IMR-90 (cell line): ENCODE measurements at regions not wholly inside any gene's neighbourhood (a gene's known extent, or its start where the extent isn't known, plus 50 kb on each side); places are given as distances from the start of the nearest gene placed in this dataset.

ENCODE experiments used
- ATAC-seq: fragments of 200-7000 bp; cut with Tn5 transposase; 2 replicates; pipeline ENCODE4 v1.9.1; 2020; ENCODE audit warnings: low read depth, mild to moderate bottlenecking, moderate library complexity
- BruUV-seq: library from RNA; stranded (reverse); fragments of 400-500 nt; replicated peaks from 2 replicates; lab custom pipeline; 2021; lab: Mats Ljungman, UMichigan
- CTCF ChIA-PET: fragments of 300-600 bp; formaldehyde crosslinking; extraction: SDS; loops from one replicate; lab custom pipeline; 2021; ENCODE audit warnings: antibody characterized with exemption; lab: Yijun Ruan, JAX
- POLR2A ChIA-PET: fragments of 300-600 bp; sonication (Branson Sonifier 250); formaldehyde crosslinking; loops from one replicate; lab custom pipeline; 2022; ENCODE audit warnings: antibody characterized with exemption; ENCODE audit not compliant: unreplicated experiment; lab: Charles Lee
- DNase-seq: peaks from one replicate; pipeline ENCODE4 v3.0.0; 2013
- H2AFZ ChIP-seq: replicated peaks from 2 replicates; pipeline ENCODE3; 2013; ENCODE audit warnings: low read length, mild to moderate bottlenecking; ENCODE audit not compliant: poor library complexity
- H2AK5ac ChIP-seq: 2 replicates; pipeline ENCODE4 v1.6.1; 2013; ENCODE audit warnings: low read depth, low read length, inconsistent platforms
- H2AK9ac ChIP-seq: replicated peaks from 2 replicates; pipeline ENCODE3; 2013; ENCODE audit warnings: mild to moderate bottlenecking, low read depth, low read length, moderate library complexity; ENCODE audit not compliant: poor library complexity
- H2BK120ac ChIP-seq: 2 replicates; pipeline ENCODE4 v1.6.1; 2013; ENCODE audit warnings: low read depth, low read length, inconsistent platforms
- H2BK15ac ChIP-seq: 3 replicates; pipeline ENCODE4 v1.6.1; 2013; ENCODE audit warnings: low read depth, low read length, inconsistent platforms
- H2BK20ac ChIP-seq: 2 replicates; pipeline ENCODE4 v1.6.1; 2013; ENCODE audit warnings: low read depth, mild to moderate bottlenecking, inconsistent platforms, low read length, moderate library complexity
- H2BK5ac ChIP-seq: 2 replicates; pipeline ENCODE4 v1.6.1; 2013; ENCODE audit warnings: mild to moderate bottlenecking, low read depth, low read length, inconsistent platforms; ENCODE audit not compliant: poor library complexity, severe bottlenecking
- H3K14ac ChIP-seq: replicated peaks from 2 replicates; pipeline ENCODE4 v1.6.1; 2013; ENCODE audit warnings: low read depth, low read length, inconsistent platforms
- H3K18ac ChIP-seq: 2 replicates; pipeline ENCODE4 v1.6.1; 2013; ENCODE audit warnings: low read depth, low read length, control low read depth
- H3K23ac ChIP-seq: 2 replicates; pipeline ENCODE4 v1.6.1; 2013; ENCODE audit warnings: low read depth, low read length, inconsistent platforms
- H3K27ac ChIP-seq: 2 replicates; pipeline ENCODE4 v1.5.1; 2013; ENCODE audit warnings: mild to moderate bottlenecking, control low read depth, low read length; ENCODE audit not compliant: insufficient read depth
- H3K27me3 ChIP-seq: 2 replicates; pipeline ENCODE4 v1.6.1; 2013; ENCODE audit warnings: low read length; ENCODE audit not compliant: control insufficient read depth, insufficient read depth
- H3K36me3 ChIP-seq: 2 replicates; pipeline ENCODE4 v1.6.1; 2013; ENCODE audit warnings: low read length, mixed read lengths; ENCODE audit not compliant: control insufficient read depth, insufficient read depth
- H3K4ac ChIP-seq: 2 replicates; pipeline ENCODE4 v1.6.1; 2013; ENCODE audit warnings: low read depth, low read length, inconsistent platforms
- H3K4me1 ChIP-seq: 2 replicates; pipeline ENCODE4 v1.6.1; 2013; ENCODE audit warnings: low read length, mixed read lengths; ENCODE audit not compliant: control insufficient read depth, insufficient read depth
- H3K4me2 ChIP-seq: 2 replicates; pipeline ENCODE4 v1.6.1; 2013; ENCODE audit warnings: low read depth, mild to moderate bottlenecking, control low read depth, low read length, moderate library complexity
- H3K4me3 ChIP-seq: 2 replicates; pipeline ENCODE4 v1.5.1; 2013; ENCODE audit warnings: low read depth, mild to moderate bottlenecking, control low read depth, low read length, moderate library complexity; ENCODE audit not compliant: insufficient read depth
- H3K56ac ChIP-seq: 2 replicates; pipeline ENCODE4 v1.6.1; 2013; ENCODE audit warnings: low read length, inconsistent platforms; ENCODE audit not compliant: insufficient read depth; ENCODE audit errors: extremely low read depth
- H3K79me1 ChIP-seq, 2 experiments: 2 replicates each; pipeline ENCODE4 v1.6.1; 2013; ENCODE audit warnings: low read length in 2 of 2, inconsistent platforms in 1 of 2, low read depth in 1 of 2
- H3K9ac ChIP-seq: 2 replicates; pipeline ENCODE4 v1.6.1; 2013; ENCODE audit warnings: low read depth, low read length, control low read depth
- H3K9me1 ChIP-seq: 2 replicates; pipeline ENCODE4 v1.6.1; 2013; ENCODE audit warnings: low read length, inconsistent platforms; ENCODE audit not compliant: insufficient read depth
- H3K9me3 ChIP-seq: 2 replicates; pipeline ENCODE4 v1.6.1; 2013; ENCODE audit warnings: low read length; ENCODE audit not compliant: control insufficient read depth, insufficient read depth
- H4K20me1 ChIP-seq: 2 replicates; pipeline ENCODE4 v1.6.1; 2013; ENCODE audit warnings: low read length, inconsistent platforms; ENCODE audit not compliant: insufficient read depth
- H4K5ac ChIP-seq: 2 replicates; pipeline ENCODE4 v1.6.1; 2013; ENCODE audit warnings: mild to moderate bottlenecking, low read depth, low read length, control low read depth
- H4K8ac ChIP-seq, 2 experiments: 2 replicates each; pipeline ENCODE4 v1.6.1; 2013; ENCODE audit warnings: low read depth in 2 of 2, low read length in 2 of 2, control low read depth in 1 of 2, inconsistent platforms in 1 of 2
- H4K91ac ChIP-seq: 2 replicates; pipeline ENCODE4 v1.6.1; 2013; ENCODE audit warnings: low read depth, low read length, inconsistent platforms; ENCODE audit not compliant: insufficient read depth
- CEBPB ChIP-seq: IDR thresholded peaks from 2 replicates; pipeline ENCODE4 v1.6.1; 2012; ENCODE audit warnings: low read depth, low read length, improper control_type of control experiment
- CHD1 ChIP-seq: IDR thresholded peaks from 2 replicates; pipeline ENCODE4 v1.6.1; 2012; ENCODE audit warnings: low read depth, low read length, improper control_type of control experiment
- FOS ChIP-seq: fragments of 150-350 bp; IDR thresholded peaks from 2 replicates; pipeline ENCODE4 v1.6.1; 2016; ENCODE audit warnings: low read depth, low read length
- NFE2L2 ChIP-seq: fragments of 150-350 bp; IDR thresholded peaks from 2 replicates; pipeline ENCODE4 v1.6.1; 2016; ENCODE audit warnings: low read depth, mild to moderate bottlenecking, low read length
- RFX5 ChIP-seq: IDR thresholded peaks from 2 replicates; pipeline ENCODE4 v1.8.0; 2012; ENCODE audit warnings: low read depth, mild to moderate bottlenecking, low read length, moderate library complexity
- whole genome bisulfite sequencing, 2 experiments: methylation state at CpG; one replicate each; pipeline versions ENCODE4 v1.1.5 to v1.1.7; 2013; ENCODE audit warnings: missing lambda C conversion rate in 2 of 2; ENCODE audit not compliant: insufficient read length in 1 of 2; ENCODE audit errors: extremely low coverage in 2 of 2; 5-methylcytosine and 5-hydroxymethylcytosine counted together
- dilution Hi-C: fragments of 300-500 bp; cut with HindIII; formaldehyde crosslinking; loops from one replicate; pipeline ENCODE4 v1.14.3; 2018; ENCODE audit warnings: low sequenced_read_pairs; ENCODE audit not compliant: unreplicated experiment
- in situ Hi-C: fragments of 300-500 bp; cut with MboI; formaldehyde crosslinking; loops from 3 replicates; pipeline ENCODE4 v1.14.3; 2019; ENCODE audit warnings: low sequenced_read_pairs, inconsistent platforms, mixed read lengths
- intact Hi-C: fragments of 100-400 bp; cut with micrococcal nuclease; formaldehyde crosslinking; loops from 2 replicates; pipeline ENCODE4 v1.10.0; 2022
- TF ChIP-seq, protein P1 (sequence below): conservative IDR thresholded peaks from 2 replicates; pipeline ENCODE4 v1.5.1; 2012; ENCODE audit warnings: mild to moderate bottlenecking, low read depth, low read length, improper control_type of control experiment

DNA sequence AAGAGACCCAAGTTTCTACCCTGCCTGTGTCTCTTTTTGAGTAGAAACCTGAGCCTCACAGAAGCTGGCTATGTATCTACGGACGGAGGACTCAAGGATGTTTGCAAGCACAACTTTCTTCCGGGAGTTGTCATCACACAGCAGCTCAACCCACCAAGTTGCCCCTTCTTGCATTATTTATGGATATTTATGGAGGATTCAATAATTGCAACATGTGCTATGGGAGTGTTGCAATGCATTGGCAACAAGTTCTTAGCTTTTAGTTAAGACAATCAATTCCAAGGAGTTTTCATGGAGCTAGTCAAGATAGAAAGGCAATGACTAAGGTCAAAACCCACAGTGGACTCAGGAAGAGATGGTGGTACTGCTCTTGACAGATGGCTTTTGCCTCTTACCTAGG is 336.9 kb downstream of the ENC1 start:
- TF ChIP-seq, protein P1, sequence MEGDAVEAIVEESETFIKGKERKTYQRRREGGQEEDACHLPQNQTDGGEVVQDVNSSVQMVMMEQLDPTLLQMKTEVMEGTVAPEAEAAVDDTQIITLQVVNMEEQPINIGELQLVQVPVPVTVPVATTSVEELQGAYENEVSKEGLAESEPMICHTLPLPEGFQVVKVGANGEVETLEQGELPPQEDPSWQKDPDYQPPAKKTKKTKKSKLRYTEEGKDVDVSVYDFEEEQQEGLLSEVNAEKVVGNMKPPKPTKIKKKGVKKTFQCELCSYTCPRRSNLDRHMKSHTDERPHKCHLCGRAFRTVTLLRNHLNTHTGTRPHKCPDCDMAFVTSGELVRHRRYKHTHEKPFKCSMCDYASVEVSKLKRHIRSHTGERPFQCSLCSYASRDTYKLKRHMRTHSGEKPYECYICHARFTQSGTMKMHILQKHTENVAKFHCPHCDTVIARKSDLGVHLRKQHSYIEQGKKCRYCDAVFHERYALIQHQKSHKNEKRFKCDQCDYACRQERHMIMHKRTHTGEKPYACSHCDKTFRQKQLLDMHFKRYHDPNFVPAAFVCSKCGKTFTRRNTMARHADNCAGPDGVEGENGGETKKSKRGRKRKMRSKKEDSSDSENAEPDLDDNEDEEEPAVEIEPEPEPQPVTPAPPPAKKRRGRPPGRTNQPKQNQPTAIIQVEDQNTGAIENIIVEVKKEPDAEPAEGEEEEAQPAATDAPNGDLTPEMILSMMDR = no peak
- TF ChIP-seq FOS (no peak), CHD1 (no peak), RFX5 (no peak), CEBPB (peak; percentile 55), NFE2L2 (no peak)
- Histone ChIP-seq H3K4ac (no peak overlapping the region), H3K9me3 (no peaks in the 10 kb centered on the region), H2AFZ (no peak overlapping the region), H2BK5ac (no peak overlapping the region), H3K36me3 (no peaks in the 10 kb centered on the region), H3K9me1 (no peaks in the 10 kb centered on the region), H2AK5ac (no peak overlapping the region), H3K27ac (no peak overlapping the region), H2AK9ac (no peak overlapping the region), H2BK20ac (no peak overlapping the region), H4K8ac (no peak overlapping the region), H3K27me3 (peaks cover 2% of the 10 kb centered on the region), H3K4me2 (no peak overlapping the region), H4K5ac (no peak overlapping the region), H3K23ac (no peak overlapping the region), H3K79me1 (no peaks in the 10 kb centered on the region), H3K4me3 (no peak overlapping the region), H3K4me1 (no peaks in the 10 kb centered on the region), H3K9ac (no peak overlapping the region), H3K14ac (no peak overlapping the region), H2BK120ac (no peak overlapping the region), H3K56ac (no peak overlapping the region), H4K20me1 (no peaks in the 10 kb centered on the region), H2BK15ac (no peak overlapping the region), H4K91ac (no peak overlapping the region), H3K18ac (no peak overlapping the region)
- BruUV-seq = no TSS peak
- in situ Hi-C loops = no loop called here
- intact Hi-C loops = no loop called here
- ATAC-seq (no peak), DNase-seq (no peak)
- WGBS, 2 experiments = 100% methylated on average over 1 of the region's 3 CpGs; no CpG with 5 or more reads in 1 of the 2 experiments
- dilution Hi-C loops = no loop called here
- ChIA-PET POLR2A (no interaction called here), CTCF (no interaction called here)
